Type B pancreatic cell (in vitro differentiated cells): ENCODE measurements at regions not wholly inside any gene's neighbourhood (a gene's known extent, or its start where the extent isn't known, plus 50 kb on each side); places are given as distances from the start of the nearest gene placed in this dataset.

Experiments used
- DNase-seq: peaks from one replicate; pipeline ENCODE4 v3.0.0; 2021; ENCODE audit warnings: mixed read lengths; ENCODE audit not compliant: unreplicated experiment; ENCODE audit errors: extremely low spot score
- H3K27ac Mint-ChIP-seq: 2 replicates; pipeline ENCODE4 v1.8.0; 2021; ENCODE audit warnings: mild to moderate bottlenecking, mixed read lengths
- H3K27me3 Mint-ChIP-seq: 2 replicates; pipeline ENCODE4 v1.8.0; 2021; ENCODE audit warnings: mixed read lengths
- H3K36me3 Mint-ChIP-seq: 2 replicates; pipeline ENCODE4 v1.8.0; 2021; ENCODE audit warnings: mixed read lengths
- H3K4me1 Mint-ChIP-seq: one replicate; pipeline ENCODE4 v1.8.0; 2021; ENCODE audit warnings: mixed read lengths; ENCODE audit not compliant: unreplicated experiment
- H3K4me3 Mint-ChIP-seq: 2 replicates; pipeline ENCODE4 v1.8.0; 2021; ENCODE audit warnings: mild to moderate bottlenecking, mixed read lengths
- H3K9me3 Mint-ChIP-seq: 2 replicates; pipeline ENCODE4 v1.8.0; 2021; ENCODE audit warnings: mixed read lengths
- CTCF ChIP-seq: fragments of 200-600 bp; sonication (generic); conservative IDR thresholded peaks from 2 replicates; pipeline ENCODE4 v1.5.0; 2021; ENCODE audit warnings: antibody characterized with exemption, mild to moderate bottlenecking

- Mint-ChIP-seq H3K27me3 (no peaks in the 10 kb centered on the region), H3K4me1 (no peaks in the 10 kb centered on the region), H3K4me3 (no peak overlapping the region), H3K9me3 (no peaks in the 10 kb centered on the region), H3K36me3 (no peaks in the 10 kb centered on the region), H3K27ac (no peak overlapping the region)
- DNase-seq = no peak
- TF ChIP-seq CTCF = no peak
These were observed 357.6 kb downstream of the TBC1D4 start for GRCh38 chr13:75124415-75124814.

- Mint-ChIP-seq H3K4me1 (no peaks in the 10 kb centered on the region), H3K27me3 (no peaks in the 10 kb centered on the region), H3K36me3 (no peaks in the 10 kb centered on the region), H3K27ac (no peak overlapping the region), H3K4me3 (no peak overlapping the region), H3K9me3 (no peaks in the 10 kb centered on the region)
- TF ChIP-seq CTCF = no peak
- DNase-seq = no peak
These were observed 358.5 kb downstream of the TBC1D4 start for GRCh38 chr13:75123428-75123827.

DNA sequence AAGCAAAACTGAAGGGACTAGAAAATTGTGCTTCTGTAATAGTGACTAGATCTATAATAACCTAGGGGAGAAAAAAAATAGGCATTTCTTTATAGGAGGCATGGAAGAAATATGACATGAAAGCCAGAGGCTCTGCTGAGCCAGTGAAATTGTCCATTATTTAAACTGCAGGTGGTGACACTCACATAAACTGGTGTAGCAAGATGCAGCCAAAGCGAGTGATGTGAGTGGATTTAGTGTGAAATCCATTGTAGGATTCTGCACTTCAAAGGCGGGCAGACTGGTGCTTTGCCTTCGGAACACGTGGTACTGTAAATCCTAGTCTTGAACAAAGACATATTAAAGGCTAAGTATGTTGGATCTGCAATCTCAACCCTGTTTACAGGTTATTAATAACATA, 361.9 kb downstream of the TBC1D4 start:
- Mint-ChIP-seq H3K4me3 (no peak overlapping the region), H3K4me1 (no peaks in the 10 kb centered on the region), H3K27ac (no peak overlapping the region), H3K27me3 (no peaks in the 10 kb centered on the region), H3K9me3 (no peaks in the 10 kb centered on the region), H3K36me3 (no peaks in the 10 kb centered on the region)
- no peak for DNase-seq
- no peak for TF ChIP-seq CTCF

DNA sequence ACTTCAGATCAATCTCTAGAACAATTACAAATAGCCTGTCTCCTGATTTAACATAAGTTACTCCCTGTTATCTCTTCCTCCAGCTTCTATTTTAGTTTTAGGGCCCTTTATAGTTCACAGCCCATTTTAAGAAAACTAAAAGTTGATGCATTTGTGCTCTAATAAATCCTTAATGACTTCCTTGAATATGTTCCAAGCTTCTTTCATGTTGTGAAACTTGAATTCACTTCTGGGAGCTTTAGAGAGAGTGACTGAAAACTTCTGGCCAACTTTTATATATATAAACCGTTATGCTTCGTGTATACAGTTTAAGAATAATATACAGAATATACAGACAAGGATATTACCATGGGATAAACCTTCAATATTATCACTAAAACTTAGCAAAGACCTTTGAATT, 366.8 kb downstream of the TBC1D4 start:
- TF ChIP-seq CTCF = no peak
- no peak overlapping the region for H3K27ac Mint-ChIP-seq
- DNase-seq = no peak
- no peaks in the 10 kb centered on the region for H3K27me3 Mint-ChIP-seq
- no peaks in the 10 kb centered on the region for H3K4me1 Mint-ChIP-seq
- no peaks in the 10 kb centered on the region for H3K36me3 Mint-ChIP-seq
- H3K9me3 Mint-ChIP-seq = no peaks in the 10 kb centered on the region
- no peak overlapping the region for H3K4me3 Mint-ChIP-seq

- DNase-seq = no peak
- Mint-ChIP-seq H3K9me3 (no peaks in the 10 kb centered on the region), H3K27me3 (no peaks in the 10 kb centered on the region)
These were observed 378.0 kb downstream of the TBC1D4 start for GRCh38 chr13:75103976-75104375.

More at GRCh38 chr13:75103976-75104375, 378.0 kb downstream of the TBC1D4 start:
- Mint-ChIP-seq H3K4me1 (peaks cover 11% of the 10 kb centered on the region), H3K36me3 (no peaks in the 10 kb centered on the region), H3K27ac (no peak overlapping the region), H3K4me3 (no peak overlapping the region)
- TF ChIP-seq CTCF = no peak
